ENCODE measurements at regions not wholly inside any gene's neighbourhood (a gene's known extent, or its start where the extent isn't known, plus 50 kb on each side); places are given as distances from the start of the nearest gene placed in this dataset.

DNA sequence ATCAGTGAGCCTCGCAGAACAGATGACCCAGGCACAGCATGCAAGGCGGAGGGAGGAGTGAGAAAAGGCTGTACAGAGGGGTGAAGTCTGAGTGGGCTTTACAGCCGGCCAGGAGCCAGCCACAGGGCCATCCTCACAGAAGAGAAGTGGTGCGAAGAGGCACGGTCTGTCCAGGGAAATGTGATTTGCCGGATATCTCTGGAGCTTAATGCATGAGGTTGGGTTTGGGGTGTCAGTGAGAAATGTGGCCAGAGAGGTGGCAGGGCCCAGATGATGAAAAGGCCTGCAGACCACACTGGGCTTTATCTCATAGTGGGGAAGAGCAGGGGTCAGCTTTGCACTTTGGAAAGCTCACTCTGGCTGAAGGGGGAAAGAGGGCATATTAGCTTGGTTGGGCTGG lies 255.2 kb downstream of the BUD13 start:
- no peaks in the 10 kb centered on the region for H3K27me3 ChIP-seq (ENCODE audit: control insufficient read depth in 1 of 2, insufficient read depth in 2 of 2, low read length in 2 of 2)
- H3K4me3 ChIP-seq (ENCODE audit: low read depth in 1 of 2, low read length in 2 of 2) = no peak overlapping the region
- no peak overlapping the region for H3K27ac ChIP-seq (ENCODE audit: low read depth in 2 of 2, low read length in 1 of 2)
- H3K9me3 ChIP-seq (ENCODE audit: control insufficient read depth in 2 of 2, insufficient read depth in 1 of 2, low read depth in 1 of 2, low read length in 1 of 2) = no peaks in the 10 kb centered on the region
- H3K36me3 ChIP-seq (ENCODE audit: control insufficient read depth in 2 of 2, insufficient read depth in 2 of 2, low read length in 1 of 2) = no peaks in the 10 kb centered on the region
- no peaks in the 10 kb centered on the region for H3K4me1 ChIP-seq (ENCODE audit: control insufficient read depth in 2 of 2, insufficient read depth in 2 of 2, low read length in 1 of 2)
- 66 to 69% methylated on average over 6 of the region's 6 CpGs for WGBS, 2 donors

DNA sequence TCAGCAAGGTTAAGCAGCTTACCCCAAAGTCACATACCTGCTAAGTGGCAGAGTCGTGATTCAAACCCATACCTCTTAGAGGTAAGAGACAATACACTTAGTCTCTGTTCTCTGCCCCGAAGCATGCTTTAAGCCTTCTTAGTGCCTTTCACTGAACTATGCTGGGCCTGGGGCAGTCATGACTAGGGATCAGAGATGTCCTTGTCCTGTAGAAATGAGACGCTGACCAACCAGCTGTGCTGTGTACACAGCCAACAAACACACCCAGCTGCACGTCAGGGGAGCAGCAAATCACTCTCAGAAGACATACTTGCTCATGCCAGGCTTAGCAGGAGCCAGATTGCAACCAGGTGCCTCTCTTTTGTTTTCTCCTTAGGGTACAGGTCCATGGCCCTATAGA lies 255.7 kb downstream of the BUD13 start:
- Histone ChIP-seq H3K36me3 (ENCODE audit: control insufficient read depth in 2 of 2, insufficient read depth in 2 of 2, low read length in 1 of 2) (no peaks in the 10 kb centered on the region), H3K27ac (ENCODE audit: low read depth in 2 of 2, low read length in 1 of 2) (no peak overlapping the region), H3K9me3 (ENCODE audit: control insufficient read depth in 2 of 2, insufficient read depth in 1 of 2, low read depth in 1 of 2, low read length in 1 of 2) (no peaks in the 10 kb centered on the region), H3K27me3 (ENCODE audit: control insufficient read depth in 1 of 2, insufficient read depth in 2 of 2, low read length in 2 of 2) (no peaks in the 10 kb centered on the region), H3K4me1 (ENCODE audit: control insufficient read depth in 2 of 2, insufficient read depth in 2 of 2, low read length in 1 of 2) (no peaks in the 10 kb centered on the region), H3K4me3 (ENCODE audit: low read depth in 1 of 2, low read length in 2 of 2) (no peak overlapping the region)
- WGBS, 2 donors = 54 to 57% methylated on average over 4 of the region's 4 CpGs

DNA sequence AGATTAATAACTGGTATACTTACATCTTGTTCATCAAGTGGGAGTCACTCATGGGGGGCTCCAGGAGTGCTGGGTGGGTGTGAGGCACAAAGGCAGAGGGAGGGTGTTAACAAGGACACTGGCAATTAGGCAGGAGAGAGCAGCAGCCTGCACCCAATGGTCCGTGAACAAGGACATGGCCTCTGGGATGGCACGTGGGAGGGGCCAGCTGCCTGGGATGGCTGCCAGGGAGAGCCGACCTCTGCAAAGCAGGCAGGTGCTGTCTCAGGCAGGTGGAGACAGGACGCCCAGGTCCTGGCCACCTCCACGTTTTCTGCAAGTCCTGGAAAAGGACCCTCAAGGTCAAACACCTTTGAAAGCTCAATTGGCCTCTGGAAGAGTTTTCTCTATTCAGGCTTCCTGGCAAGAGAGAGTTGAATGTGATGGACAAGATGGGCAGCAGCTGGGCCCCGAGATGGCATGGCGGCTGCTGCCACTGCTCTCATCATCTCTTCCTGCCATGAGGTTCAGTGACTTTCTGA lies 257.1 kb downstream of the BUD13 start:
- 53 to 59% methylated on average over 7 of the region's 7 CpGs for WGBS, 2 donors

DNA sequence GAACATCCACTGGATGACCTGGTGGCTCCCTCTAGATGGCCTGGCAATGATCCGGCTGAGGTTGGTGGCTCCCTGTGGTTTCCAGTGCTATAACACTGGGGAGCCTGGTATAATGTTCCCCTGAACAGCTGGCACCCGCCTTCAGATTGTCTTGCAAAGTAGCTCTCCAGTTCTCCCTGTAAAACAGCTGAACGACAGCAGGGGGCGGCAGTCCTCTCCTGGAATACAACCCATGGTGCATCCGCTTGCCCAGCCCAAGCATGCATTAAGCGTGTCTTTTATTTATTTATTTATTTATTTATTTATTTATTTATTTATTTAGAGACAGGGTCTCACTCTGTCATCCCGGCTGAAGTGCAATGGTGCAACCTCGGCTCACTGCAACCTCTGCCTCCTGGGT lies 258.9 kb downstream of the BUD13 start:
- Histone ChIP-seq H3K9me3 (ENCODE audit: control insufficient read depth in 2 of 2, insufficient read depth in 1 of 2, low read depth in 1 of 2, low read length in 1 of 2) (no peaks in the 10 kb centered on the region), H3K4me3 (ENCODE audit: low read depth in 1 of 2, low read length in 2 of 2) (no peak overlapping the region), H3K27ac (ENCODE audit: low read depth in 2 of 2, low read length in 1 of 2) (no peak overlapping the region), H3K36me3 (ENCODE audit: control insufficient read depth in 2 of 2, insufficient read depth in 2 of 2, low read length in 1 of 2) (no peaks in the 10 kb centered on the region), H3K27me3 (ENCODE audit: control insufficient read depth in 1 of 2, insufficient read depth in 2 of 2, low read length in 2 of 2) (no peaks in the 10 kb centered on the region), H3K4me1 (ENCODE audit: control insufficient read depth in 2 of 2, insufficient read depth in 2 of 2, low read length in 1 of 2) (no peaks in the 10 kb centered on the region)
- 44 to 54% methylated on average over 8 of the region's 8 CpGs for WGBS, 2 donors

More for the DNA sequence above, 257.1 kb downstream of the BUD13 start:
- no peaks in the 10 kb centered on the region for H3K36me3 ChIP-seq (ENCODE audit: control insufficient read depth in 2 of 2, insufficient read depth in 2 of 2, low read length in 1 of 2)
- no peak overlapping the region for H3K4me3 ChIP-seq (ENCODE audit: low read depth in 1 of 2, low read length in 2 of 2)
- H3K27me3 ChIP-seq (ENCODE audit: control insufficient read depth in 1 of 2, insufficient read depth in 2 of 2, low read length in 2 of 2) = no peaks in the 10 kb centered on the region
- no peaks in the 10 kb centered on the region for H3K9me3 ChIP-seq (ENCODE audit: control insufficient read depth in 2 of 2, insufficient read depth in 1 of 2, low read depth in 1 of 2, low read length in 1 of 2)
- no peak overlapping the region for H3K27ac ChIP-seq (ENCODE audit: low read depth in 2 of 2, low read length in 1 of 2)
- no peaks in the 10 kb centered on the region for H3K4me1 ChIP-seq (ENCODE audit: control insufficient read depth in 2 of 2, insufficient read depth in 2 of 2, low read length in 1 of 2)

DNA sequence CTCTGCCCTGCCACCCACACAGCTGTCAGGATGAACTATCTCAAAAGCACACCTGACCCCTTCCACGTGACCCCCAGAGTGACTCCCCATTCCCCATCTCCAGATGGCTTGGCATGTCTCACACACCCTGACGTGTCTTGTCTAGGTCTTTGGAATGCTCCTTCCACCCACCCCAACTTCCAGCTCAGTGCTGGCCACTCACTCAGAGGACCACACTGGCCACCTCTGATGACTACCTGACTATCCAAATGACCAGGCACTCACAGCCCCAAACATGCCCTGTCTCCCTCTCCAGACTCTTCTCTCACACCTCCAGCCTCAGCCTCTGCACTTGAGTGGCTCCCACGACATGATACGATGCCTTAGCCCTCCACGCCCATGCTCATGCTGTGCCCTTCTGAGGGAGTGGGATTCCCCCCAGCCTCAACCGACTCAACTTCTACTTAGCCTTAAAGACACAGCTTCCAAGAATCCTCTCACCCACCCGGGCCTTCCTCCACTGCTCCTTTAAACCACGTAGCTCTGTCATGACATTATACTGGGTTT lies 259.4 kb downstream of the BUD13 start:
- Histone ChIP-seq H3K9me3 (ENCODE audit: control insufficient read depth in 2 of 2, insufficient read depth in 1 of 2, low read depth in 1 of 2, low read length in 1 of 2) (no peaks in the 10 kb centered on the region), H3K4me1 (ENCODE audit: control insufficient read depth in 2 of 2, insufficient read depth in 2 of 2, low read length in 1 of 2) (no peaks in the 10 kb centered on the region), H3K27ac (ENCODE audit: low read depth in 2 of 2, low read length in 1 of 2) (no peak overlapping the region), H3K27me3 (ENCODE audit: control insufficient read depth in 1 of 2, insufficient read depth in 2 of 2, low read length in 2 of 2) (no peaks in the 10 kb centered on the region), H3K36me3 (ENCODE audit: control insufficient read depth in 2 of 2, insufficient read depth in 2 of 2, low read length in 1 of 2) (no peaks in the 10 kb centered on the region), H3K4me3 (ENCODE audit: low read depth in 1 of 2, low read length in 2 of 2) (no peak overlapping the region)
- WGBS, 2 donors = 59 to 69% methylated on average over 8 of the region's 8 CpGs

DNA sequence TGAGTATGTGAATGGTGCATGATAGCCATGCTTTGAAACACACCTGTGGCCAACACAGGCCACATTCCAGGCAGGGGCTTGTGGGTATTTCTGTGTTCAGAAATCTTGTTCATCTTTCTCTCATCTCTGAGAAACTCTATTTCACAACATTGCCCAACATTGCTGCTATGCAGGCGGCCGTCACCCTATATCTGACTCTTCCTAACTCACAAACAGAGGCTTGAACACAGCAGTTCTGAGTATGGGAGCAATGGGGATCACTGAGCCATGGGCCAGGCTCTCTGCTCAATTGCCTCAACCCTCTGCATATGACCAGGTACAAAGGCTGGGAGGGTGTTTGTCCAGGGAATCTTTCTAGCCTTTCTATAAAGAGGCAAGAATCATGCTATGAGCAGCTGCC lies 259.9 kb downstream of the BUD13 start:
- H3K27ac ChIP-seq (ENCODE audit: low read depth in 2 of 2, low read length in 1 of 2) = no peak overlapping the region
- H3K27me3 ChIP-seq (ENCODE audit: control insufficient read depth in 1 of 2, insufficient read depth in 2 of 2, low read length in 2 of 2) = no peaks in the 10 kb centered on the region
- no peaks in the 10 kb centered on the region for H3K9me3 ChIP-seq (ENCODE audit: control insufficient read depth in 2 of 2, insufficient read depth in 1 of 2, low read depth in 1 of 2, low read length in 1 of 2)
- H3K4me3 ChIP-seq (ENCODE audit: low read depth in 1 of 2, low read length in 2 of 2) = no peak overlapping the region
- H3K36me3 ChIP-seq (ENCODE audit: control insufficient read depth in 2 of 2, insufficient read depth in 2 of 2, low read length in 1 of 2) = no peaks in the 10 kb centered on the region
- WGBS, 2 donors = 83 to 90% methylated on average over 2 of the region's 2 CpGs
- H3K4me1 ChIP-seq (ENCODE audit: control insufficient read depth in 2 of 2, insufficient read depth in 2 of 2, low read length in 1 of 2) = no peaks in the 10 kb centered on the region

DNA sequence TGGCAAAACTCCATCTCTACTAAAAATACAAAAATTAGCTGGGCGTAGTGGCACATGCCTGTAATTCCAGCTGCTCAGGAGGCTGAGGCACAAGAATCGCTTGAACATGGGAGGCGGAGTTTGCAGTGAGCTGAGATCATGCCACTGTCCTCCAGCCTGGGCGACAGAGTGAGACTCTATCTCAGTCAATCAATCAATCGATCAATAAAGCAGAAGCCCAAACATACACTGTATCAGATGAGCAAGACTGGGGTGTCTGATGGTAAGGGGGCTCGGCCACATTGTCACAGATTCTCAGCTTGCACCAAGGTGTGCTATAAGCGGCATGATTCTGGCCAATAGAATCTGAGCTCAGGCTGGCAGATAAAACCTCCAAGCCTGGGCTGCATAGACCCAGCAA lies 261.1 kb downstream of the BUD13 start:
- Histone ChIP-seq H3K4me3 (ENCODE audit: low read depth in 1 of 2, low read length in 2 of 2) (no peak overlapping the region), H3K9me3 (ENCODE audit: control insufficient read depth in 2 of 2, insufficient read depth in 1 of 2, low read depth in 1 of 2, low read length in 1 of 2) (no peaks in the 10 kb centered on the region), H3K27ac (ENCODE audit: low read depth in 2 of 2, low read length in 1 of 2) (no peak overlapping the region), H3K27me3 (ENCODE audit: control insufficient read depth in 1 of 2, insufficient read depth in 2 of 2, low read length in 2 of 2) (no peaks in the 10 kb centered on the region), H3K36me3 (ENCODE audit: control insufficient read depth in 2 of 2, insufficient read depth in 2 of 2, low read length in 1 of 2) (no peaks in the 10 kb centered on the region), H3K4me1 (ENCODE audit: control insufficient read depth in 2 of 2, insufficient read depth in 2 of 2, low read length in 1 of 2) (no peaks in the 10 kb centered on the region)
- 73 to 78% methylated on average over 7 of the region's 7 CpGs for WGBS, 2 donors

DNA sequence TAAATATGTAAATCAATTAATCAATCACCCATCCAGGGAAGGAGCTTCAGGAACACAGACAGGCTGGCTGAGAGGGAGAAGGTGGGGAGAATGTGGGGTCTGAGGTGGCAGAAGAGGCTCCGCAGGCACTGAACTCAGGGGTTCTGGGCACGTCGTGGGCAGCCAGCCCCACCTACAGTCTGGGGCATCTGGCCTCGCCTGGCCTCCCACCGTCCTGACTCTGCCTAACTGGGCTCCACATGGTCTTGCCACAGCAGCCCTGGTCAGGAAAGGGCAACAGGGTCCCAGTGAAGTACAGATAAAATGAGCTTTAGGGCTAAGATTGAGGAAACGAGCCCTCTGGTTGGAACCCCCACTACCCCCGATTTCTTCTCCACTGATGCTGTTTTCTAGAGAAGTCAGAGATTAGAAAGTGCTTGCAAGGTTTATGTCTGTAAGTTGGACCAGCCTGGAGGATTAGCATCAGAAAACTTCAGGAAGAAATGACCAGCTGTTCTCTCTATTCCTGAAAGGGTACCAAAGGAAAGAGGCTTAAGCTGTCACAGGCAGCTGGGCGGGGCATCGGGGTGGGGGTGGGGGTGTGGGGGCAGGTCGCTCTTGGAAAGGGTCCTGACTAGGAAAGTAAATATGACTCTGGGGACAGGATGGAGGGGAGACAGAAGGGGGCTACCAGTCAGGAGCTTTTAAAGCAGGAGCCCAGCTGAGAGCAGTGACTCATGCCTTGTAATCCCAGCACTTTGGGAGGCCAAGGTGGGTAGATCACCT lies 261.7 kb downstream of the BUD13 start:
- Histone ChIP-seq H3K9me3 (ENCODE audit: control insufficient read depth in 2 of 2, insufficient read depth in 1 of 2, low read depth in 1 of 2, low read length in 1 of 2) (no peaks in the 10 kb centered on the region), H3K36me3 (ENCODE audit: control insufficient read depth in 2 of 2, insufficient read depth in 2 of 2, low read length in 1 of 2) (no peaks in the 10 kb centered on the region), H3K4me3 (ENCODE audit: low read depth in 1 of 2, low read length in 2 of 2) (no peak overlapping the region), H3K27ac (ENCODE audit: low read depth in 2 of 2, low read length in 1 of 2) (no peak overlapping the region), H3K27me3 (ENCODE audit: control insufficient read depth in 1 of 2, insufficient read depth in 2 of 2, low read length in 2 of 2) (no peaks in the 10 kb centered on the region), H3K4me1 (ENCODE audit: control insufficient read depth in 2 of 2, insufficient read depth in 2 of 2, low read length in 1 of 2) (no peaks in the 10 kb centered on the region)
- WGBS, 2 donors = 54 to 58% methylated on average over 10 of the region's 10 CpGs

DNA sequence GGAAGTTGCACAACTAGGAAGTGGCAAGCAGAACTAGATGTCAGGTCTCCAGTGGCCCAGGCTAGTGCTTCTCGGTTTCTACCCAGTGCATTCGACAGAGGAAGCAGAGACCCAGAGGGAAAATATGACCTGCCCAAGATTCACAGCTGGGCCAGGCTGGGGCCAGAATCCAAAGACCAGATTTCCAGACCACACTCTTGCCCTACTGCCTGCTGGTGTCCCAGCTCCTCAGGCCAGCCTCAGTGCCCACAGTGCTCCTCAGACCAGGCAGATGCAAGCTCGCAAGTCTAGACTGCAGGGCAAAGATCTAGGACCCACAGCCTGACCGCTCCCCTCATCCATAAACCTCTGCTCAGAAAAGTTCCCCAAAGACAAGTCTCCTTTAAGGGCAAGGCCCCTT lies 262.6 kb downstream of the BUD13 start:
- Histone ChIP-seq H3K27me3 (ENCODE audit: control insufficient read depth in 1 of 2, insufficient read depth in 2 of 2, low read length in 2 of 2) (no peaks in the 10 kb centered on the region), H3K36me3 (ENCODE audit: control insufficient read depth in 2 of 2, insufficient read depth in 2 of 2, low read length in 1 of 2) (no peaks in the 10 kb centered on the region), H3K4me1 (ENCODE audit: control insufficient read depth in 2 of 2, insufficient read depth in 2 of 2, low read length in 1 of 2) (no peaks in the 10 kb centered on the region), H3K9me3 (ENCODE audit: control insufficient read depth in 2 of 2, insufficient read depth in 1 of 2, low read depth in 1 of 2, low read length in 1 of 2) (no peaks in the 10 kb centered on the region), H3K27ac (ENCODE audit: low read depth in 2 of 2, low read length in 1 of 2) (no peak overlapping the region), H3K4me3 (ENCODE audit: low read depth in 1 of 2, low read length in 2 of 2) (no peak overlapping the region)
- 80% methylated on average over 4 of the region's 4 CpGs for WGBS, 2 donors

DNA sequence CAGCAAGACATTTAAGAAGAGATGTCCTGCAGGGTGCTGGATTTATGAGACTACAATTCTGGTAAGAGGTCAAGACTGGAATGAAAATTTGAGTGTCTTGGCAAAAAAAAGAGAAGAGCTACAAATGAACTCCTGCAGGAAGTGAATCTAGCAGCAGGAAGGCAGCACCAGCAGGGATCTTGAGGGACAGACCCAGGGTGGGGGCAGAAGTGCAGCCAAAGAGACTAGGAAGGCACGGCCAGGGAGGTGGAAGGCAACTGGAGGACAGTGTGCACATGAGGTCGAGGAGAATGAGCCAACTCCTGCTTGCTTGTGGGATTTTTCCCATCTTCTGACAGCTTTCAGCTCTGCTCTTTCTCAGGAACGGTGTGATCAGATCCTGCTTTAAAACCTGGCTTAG lies 263.2 kb downstream of the BUD13 start:
- H3K27me3 ChIP-seq (ENCODE audit: control insufficient read depth in 1 of 2, insufficient read depth in 2 of 2, low read length in 2 of 2) = no peaks in the 10 kb centered on the region
- WGBS, 2 donors = 40 to 41% methylated on average over 3 of the region's 3 CpGs
- H3K36me3 ChIP-seq (ENCODE audit: control insufficient read depth in 2 of 2, insufficient read depth in 2 of 2, low read length in 1 of 2) = no peaks in the 10 kb centered on the region

More for the DNA sequence above, 263.2 kb downstream of the BUD13 start:
- no peak overlapping the region for H3K4me3 ChIP-seq (ENCODE audit: low read depth in 1 of 2, low read length in 2 of 2)
- H3K9me3 ChIP-seq (ENCODE audit: control insufficient read depth in 2 of 2, insufficient read depth in 1 of 2, low read depth in 1 of 2, low read length in 1 of 2) = no peaks in the 10 kb centered on the region
- no peak overlapping the region for H3K27ac ChIP-seq (ENCODE audit: low read depth in 2 of 2, low read length in 1 of 2)
- H3K4me1 ChIP-seq (ENCODE audit: control insufficient read depth in 2 of 2, insufficient read depth in 2 of 2, low read length in 1 of 2) = no peaks in the 10 kb centered on the region
